Mesothelial cell of epicardium (in vitro differentiated cells): ENCODE measurements at regions not wholly inside any gene's neighbourhood (a gene's known extent, or its start where the extent isn't known, plus 50 kb on each side); places are given as distances from the start of the nearest gene placed in this dataset.

Source experiments
- DNase-seq, 2 experiments: peaks; one replicate each; pipeline ENCODE4 v3.0.0; 2021; ENCODE audit warnings: low spot score in 2 of 2; ENCODE audit not compliant: unreplicated experiment in 2 of 2
- H3K27ac Mint-ChIP-seq: 2 replicates; pipeline ENCODE4 v1.8.0; 2021; ENCODE audit warnings: mixed read lengths
- H3K27me3 Mint-ChIP-seq: 2 replicates; pipeline ENCODE4 v1.8.0; 2021; ENCODE audit warnings: low read depth, mixed read lengths
- H3K36me3 Mint-ChIP-seq: 2 replicates; pipeline ENCODE4 v1.8.0; 2021; ENCODE audit warnings: mixed read lengths
- H3K4me1 Mint-ChIP-seq: 2 replicates; pipeline ENCODE4 v1.8.0; 2021; ENCODE audit warnings: mixed read lengths
- H3K4me3 Mint-ChIP-seq: 2 replicates; pipeline ENCODE4 v1.8.0; 2021; ENCODE audit warnings: mild to moderate bottlenecking, moderate library complexity, mixed read lengths
- H3K9me3 Mint-ChIP-seq: 2 replicates; pipeline ENCODE4 v1.8.0; 2021; ENCODE audit warnings: mixed read lengths
- CTCF ChIP-seq: fragments of 200-600 bp; sonication (generic); IDR thresholded peaks from one replicate; pipeline ENCODE4 v1.5.0; 2021; ENCODE audit warnings: antibody characterized with exemption; ENCODE audit not compliant: unreplicated experiment

DNA sequence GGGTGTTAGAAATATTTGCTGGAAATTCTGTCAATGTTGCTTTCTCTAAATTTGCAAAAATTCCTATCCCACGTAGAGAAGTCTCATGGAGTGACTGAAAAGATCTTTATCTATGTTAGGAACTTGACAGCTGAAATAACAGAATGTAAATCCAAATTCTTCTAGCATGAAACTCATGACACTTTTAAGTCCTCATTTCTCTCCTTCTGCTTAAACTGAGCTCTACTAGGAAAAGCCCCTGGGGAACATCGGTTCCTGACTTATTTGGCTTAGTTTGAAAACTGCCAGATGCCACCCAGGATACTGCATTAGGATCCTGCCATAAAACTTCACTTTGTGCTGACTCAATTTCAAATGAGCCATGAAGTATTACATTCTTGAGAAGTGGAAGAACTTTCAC, 426.0 kb downstream of the GALC start:
- DNase-seq, result no peak
- TF ChIP-seq CTCF, result no peak
- Mint-ChIP-seq H3K4me1 (peaks cover 8% of the 10 kb centered on the region), H3K9me3 (peaks cover 23% of the 10 kb centered on the region), H3K36me3 (peaks cover 3% of the 10 kb centered on the region), H3K27me3 (no peaks in the 10 kb centered on the region), H3K4me3 (no peak overlapping the region), H3K27ac (no peak overlapping the region)

DNA sequence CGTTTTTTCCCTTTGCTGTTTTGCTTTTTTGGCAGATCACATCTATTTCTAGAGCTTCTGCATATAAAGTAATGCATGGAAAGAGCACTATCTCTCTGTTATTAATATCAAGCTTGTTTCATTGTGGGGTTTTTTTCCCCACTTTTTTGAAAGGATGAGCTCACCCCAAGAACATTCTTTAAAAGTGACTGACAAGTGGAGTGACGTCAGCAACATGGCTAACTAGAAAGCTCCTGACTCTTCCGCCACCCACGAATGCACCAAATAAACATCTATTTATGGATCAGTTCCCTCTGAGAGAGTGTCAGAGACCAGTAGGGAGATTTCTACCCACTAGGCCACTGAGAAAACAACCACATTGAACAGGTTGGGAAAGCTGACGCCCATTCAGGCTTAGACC, 445.4 kb downstream of the GALC start:
- Mint-ChIP-seq H3K4me3 (no peak overlapping the region), H3K27ac (no peak overlapping the region), H3K4me1 (peaks cover 5% of the 10 kb centered on the region), H3K9me3 (peaks cover 22% of the 10 kb centered on the region), H3K27me3 (peaks cover 2% of the 10 kb centered on the region), H3K36me3 (peaks cover 4% of the 10 kb centered on the region)
- no peak for TF ChIP-seq CTCF
- no peak for DNase-seq

DNA sequence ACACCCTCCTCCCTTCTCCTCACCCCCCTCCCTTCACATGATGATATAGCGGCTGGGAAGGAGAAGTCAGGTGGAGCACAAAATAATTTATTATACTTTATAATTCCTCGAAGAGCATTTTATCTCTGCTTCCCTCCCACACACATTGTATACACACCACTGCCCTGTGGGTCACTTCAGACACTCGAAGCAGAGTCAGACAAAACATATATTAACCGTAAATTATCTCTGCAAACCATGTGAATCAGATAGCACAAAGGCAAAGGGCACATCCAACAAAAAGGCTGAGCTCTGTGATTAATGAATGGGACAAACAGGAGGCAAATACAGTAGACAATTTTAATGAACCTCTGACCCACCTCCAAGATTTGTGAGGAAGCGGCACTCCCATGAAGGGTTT, 450.7 kb downstream of the GALC start:
- peaks cover 2% of the 10 kb centered on the region for H3K27me3 Mint-ChIP-seq
- H3K36me3 Mint-ChIP-seq, result no peaks in the 10 kb centered on the region
- H3K27ac Mint-ChIP-seq, result no peak overlapping the region
- peaks cover 21% of the 10 kb centered on the region for H3K4me1 Mint-ChIP-seq
- peaks cover 19% of the 10 kb centered on the region for H3K9me3 Mint-ChIP-seq
- no peak for DNase-seq
- TF ChIP-seq CTCF, result no peak
- no peak overlapping the region for H3K4me3 Mint-ChIP-seq

DNA sequence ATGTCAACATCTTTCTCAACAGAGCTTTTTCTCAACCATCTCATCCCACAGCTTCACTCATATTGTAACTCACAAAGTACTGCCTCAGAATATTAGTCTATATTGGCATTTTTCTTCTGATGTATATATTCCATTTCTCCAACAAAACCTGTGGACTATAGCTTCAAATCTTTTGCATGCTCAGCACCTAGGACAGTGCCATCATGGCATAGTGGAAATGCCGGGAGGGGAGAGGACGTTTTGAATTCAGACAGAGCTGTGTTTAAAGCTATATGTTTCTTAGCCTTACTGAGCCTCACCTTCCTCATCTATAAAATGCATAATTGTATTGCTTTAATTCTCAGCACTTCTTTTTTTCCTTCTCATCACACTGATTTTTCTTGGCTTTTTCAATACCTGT, 452.6 kb downstream of the GALC start:
- DNase-seq, result no peak
- Mint-ChIP-seq H3K4me1 (peaks cover 21% of the 10 kb centered on the region), H3K27ac (no peak overlapping the region), H3K36me3 (no peaks in the 10 kb centered on the region), H3K4me3 (no peak overlapping the region), H3K9me3 (peaks cover 19% of the 10 kb centered on the region), H3K27me3 (no peaks in the 10 kb centered on the region)
- TF ChIP-seq CTCF, result no peak

GRCh38 chr14:87529081-87529480, 463.9 kb downstream of the GALC start:
- no peak for DNase-seq
- H3K36me3 Mint-ChIP-seq, result no peaks in the 10 kb centered on the region
- TF ChIP-seq CTCF, result no peak
- no peaks in the 10 kb centered on the region for H3K4me1 Mint-ChIP-seq
- peaks cover 2% of the 10 kb centered on the region for H3K9me3 Mint-ChIP-seq
- no peak overlapping the region for H3K4me3 Mint-ChIP-seq
- no peak overlapping the region for H3K27ac Mint-ChIP-seq
- H3K27me3 Mint-ChIP-seq, result peaks cover 4% of the 10 kb centered on the region

- H3K36me3 Mint-ChIP-seq, result no peaks in the 10 kb centered on the region
- TF ChIP-seq CTCF, result no peak
- H3K9me3 Mint-ChIP-seq, result no peaks in the 10 kb centered on the region
- no peak overlapping the region for H3K4me3 Mint-ChIP-seq
- H3K4me1 Mint-ChIP-seq, result no peaks in the 10 kb centered on the region
- H3K27ac Mint-ChIP-seq, result no peak overlapping the region
- no peak for DNase-seq
- peaks cover 4% of the 10 kb centered on the region for H3K27me3 Mint-ChIP-seq
Observed at GRCh38 chr14:87526731-87527130, 466.3 kb downstream of the GALC start.
